ENCODE measurements at regions not wholly inside any gene's neighbourhood (a gene's known extent, or its start where the extent isn't known, plus 50 kb on each side); places are given as distances from the start of the nearest gene placed in this dataset.

DNA sequence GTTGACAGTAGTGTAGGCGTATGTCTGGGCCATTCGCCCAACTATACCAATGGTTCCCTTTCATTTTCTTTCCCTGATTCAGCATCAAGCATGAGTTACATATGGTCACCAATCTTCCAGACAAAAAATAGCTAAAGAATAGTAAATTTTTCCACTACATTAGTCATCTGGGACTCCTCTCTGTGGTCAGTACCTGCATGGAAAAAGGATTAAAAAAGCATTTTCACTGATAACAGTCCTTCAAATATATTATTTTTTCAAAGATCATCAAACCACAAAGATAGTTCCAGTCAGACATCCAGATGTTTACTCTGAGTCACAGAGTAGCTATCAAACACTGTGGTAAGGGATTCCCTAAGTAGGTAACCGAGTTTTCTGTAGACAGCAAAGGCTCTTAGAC is 302.6 kb upstream of the SEMA3D start:
- H3K4me3 Mint-ChIP-seq (ENCODE audit: unreplicated experiment) = no peak overlapping the region
- H3K27me3 Mint-ChIP-seq (ENCODE audit: insufficient read depth, unreplicated experiment) = no peaks in the 10 kb centered on the region
- Histone ChIP-seq H3K9me3 (peaks cover 5% of the 10 kb centered on the region; the same call in 1 of the 2 replicates), H3K27me3 (replicated peaks; ENCODE audit: control insufficient read depth, insufficient read depth, low read length) (no peaks in the 10 kb centered on the region), H3K4me3 (ENCODE audit: low read depth, low read length) (no peak overlapping the region), H3K4me1 (no peaks in the 10 kb centered on the region), H3K36me3 (ENCODE audit: control insufficient read depth, insufficient read depth, low read length) (no peaks in the 10 kb centered on the region)
- POLR2A ChIA-PET = no interaction called here
- no TSS peak for BruUV-seq (replicated peaks)
- no peak for TF ChIP-seq CTCF (IDR thresholded peaks at IDR 0.05; ENCODE audit: insufficient read depth in 1 of 2, low read depth in 1 of 2, low read length in 1 of 2, severe bottlenecking in 1 of 2, unreplicated experiment in 1 of 2)
- H3K4me1 Mint-ChIP-seq (ENCODE audit: low read depth, unreplicated experiment) = peaks cover 6% of the 10 kb centered on the region
- no peak overlapping the region for H3K27ac Mint-ChIP-seq (ENCODE audit: unreplicated experiment)
- DNase-seq = no peak
- H3K9me3 Mint-ChIP-seq (ENCODE audit: unreplicated experiment) = no peaks in the 10 kb centered on the region
- no peaks in the 10 kb centered on the region for H3K36me3 Mint-ChIP-seq (ENCODE audit: insufficient read depth, unreplicated experiment)
- CTCF ChIA-PET = no interaction called here
- intact Hi-C loops (cut with micrococcal nuclease; ENCODE audit: unreplicated experiment) = no loop called here

DNA sequence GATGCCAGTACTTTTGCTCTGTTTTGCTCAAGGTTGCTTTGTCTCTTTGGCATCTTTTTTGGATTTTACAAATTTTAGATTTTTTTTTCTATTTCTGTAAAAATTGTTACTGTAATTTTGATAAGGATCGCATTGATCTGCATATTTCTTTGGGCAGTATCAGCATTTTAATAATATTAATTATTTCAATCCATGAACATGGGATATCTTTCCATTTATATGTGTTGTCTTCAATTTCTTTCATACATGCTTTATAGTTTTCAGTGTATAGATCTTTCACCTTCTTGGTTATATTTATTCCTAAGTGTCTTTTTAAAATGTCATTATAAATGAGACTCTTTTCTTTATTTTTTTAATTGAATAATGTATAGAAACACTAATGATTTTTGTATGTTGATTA is 301.6 kb upstream of the SEMA3D start:
- H3K27ac Mint-ChIP-seq (ENCODE audit: unreplicated experiment) = no peak overlapping the region
- Histone ChIP-seq H3K36me3 (ENCODE audit: control insufficient read depth, insufficient read depth, low read length) (no peaks in the 10 kb centered on the region), H3K4me1 (no peaks in the 10 kb centered on the region), H3K9me3 (peaks cover 5% of the 10 kb centered on the region; the same call in 1 of the 2 replicates), H3K27me3 (replicated peaks; ENCODE audit: control insufficient read depth, insufficient read depth, low read length) (no peaks in the 10 kb centered on the region), H3K4me3 (ENCODE audit: low read depth, low read length) (no peak overlapping the region)
- intact Hi-C loops (cut with micrococcal nuclease; ENCODE audit: unreplicated experiment) = no loop called here
- no peak for DNase-seq
- POLR2A ChIA-PET = no interaction called here
- CTCF ChIA-PET = no interaction called here
- no peaks in the 10 kb centered on the region for H3K36me3 Mint-ChIP-seq (ENCODE audit: insufficient read depth, unreplicated experiment)
- no peak overlapping the region for H3K4me3 Mint-ChIP-seq (ENCODE audit: unreplicated experiment)
- no peaks in the 10 kb centered on the region for H3K27me3 Mint-ChIP-seq (ENCODE audit: insufficient read depth, unreplicated experiment)
- H3K4me1 Mint-ChIP-seq (ENCODE audit: low read depth, unreplicated experiment) = peaks cover 6% of the 10 kb centered on the region
- no TSS peak for BruUV-seq (replicated peaks)
- TF ChIP-seq CTCF (IDR thresholded peaks at IDR 0.05; ENCODE audit: insufficient read depth in 1 of 2, low read depth in 1 of 2, low read length in 1 of 2, severe bottlenecking in 1 of 2, unreplicated experiment in 1 of 2) = no peak
- no peaks in the 10 kb centered on the region for H3K9me3 Mint-ChIP-seq (ENCODE audit: unreplicated experiment)

GRCh38 chr7:85483177-85483576 is 296.3 kb upstream of the SEMA3D start:
- intact Hi-C loops (cut with micrococcal nuclease; ENCODE audit: unreplicated experiment) = no loop called here
- H3K27me3 Mint-ChIP-seq (ENCODE audit: insufficient read depth, unreplicated experiment) = no peaks in the 10 kb centered on the region
- Histone ChIP-seq H3K27me3 (replicated peaks; ENCODE audit: control insufficient read depth, insufficient read depth, low read length) (no peaks in the 10 kb centered on the region), H3K36me3 (ENCODE audit: control insufficient read depth, insufficient read depth, low read length) (no peaks in the 10 kb centered on the region), H3K4me3 (ENCODE audit: low read depth, low read length) (no peak overlapping the region), H3K4me1 (no peaks in the 10 kb centered on the region), H3K9me3 (no peaks in the 10 kb centered on the region)
- H3K9me3 Mint-ChIP-seq (ENCODE audit: unreplicated experiment) = no peaks in the 10 kb centered on the region
- no peak for TF ChIP-seq CTCF (IDR thresholded peaks at IDR 0.05; ENCODE audit: insufficient read depth in 1 of 2, low read depth in 1 of 2, low read length in 1 of 2, severe bottlenecking in 1 of 2, unreplicated experiment in 1 of 2)
- no peak overlapping the region for H3K4me3 Mint-ChIP-seq (ENCODE audit: unreplicated experiment)
- no peaks in the 10 kb centered on the region for H3K36me3 Mint-ChIP-seq (ENCODE audit: insufficient read depth, unreplicated experiment)
- CTCF ChIA-PET = no interaction called here
- no peak for DNase-seq
- POLR2A ChIA-PET = no interaction called here
- no peaks in the 10 kb centered on the region for H3K4me1 Mint-ChIP-seq (ENCODE audit: low read depth, unreplicated experiment)
- no peak overlapping the region for H3K27ac Mint-ChIP-seq (ENCODE audit: unreplicated experiment)
- no TSS peak for BruUV-seq (replicated peaks)

Data from Caco-2 (cell line).